ENCODE measurements at regions not wholly inside any gene's neighbourhood (a gene's known extent, or its start where the extent isn't known, plus 50 kb on each side); places are given as distances from the start of the nearest gene placed in this dataset.

DNA sequence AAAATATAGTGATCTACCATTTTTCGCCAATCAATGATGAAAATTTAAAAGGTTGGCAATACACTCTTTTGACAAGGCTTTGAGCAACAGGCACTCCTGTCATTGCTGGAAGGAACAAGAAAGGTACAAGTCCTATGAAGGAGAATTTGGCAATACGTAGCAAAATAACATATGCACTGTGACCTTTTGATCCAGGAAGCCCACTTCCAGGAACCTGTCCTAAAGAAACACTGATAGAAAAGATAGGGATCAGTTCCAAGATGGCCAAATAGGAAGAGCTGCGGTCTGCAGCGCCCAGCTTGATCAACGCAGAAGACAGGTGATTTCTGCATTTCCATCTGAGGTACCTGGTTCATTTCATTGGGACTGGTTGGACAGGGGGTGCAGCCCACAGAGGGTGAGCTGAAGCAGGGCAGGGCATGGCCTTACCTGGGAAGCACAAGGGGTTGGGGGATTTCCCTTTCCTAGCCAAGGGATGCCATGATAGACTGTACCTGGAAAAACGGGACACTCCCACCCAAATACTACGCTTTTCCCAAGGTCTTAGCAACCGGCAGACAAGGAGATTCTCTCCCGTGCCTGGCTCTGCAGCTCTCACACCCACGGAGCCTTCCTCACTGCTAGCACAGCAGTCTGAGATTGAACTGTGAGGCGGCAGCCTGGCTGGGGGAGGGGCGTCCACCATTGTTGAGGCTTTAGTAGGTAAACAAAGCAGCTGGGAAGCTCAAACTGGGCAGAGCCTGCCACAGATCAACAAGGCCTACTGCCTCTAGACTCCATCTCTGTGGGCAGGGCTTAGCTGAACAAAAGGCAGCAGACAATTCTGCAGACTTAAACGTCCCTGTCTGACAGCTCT is 69.7 kb upstream of the GALNT18 start:
- no peaks in the 10 kb centered on the region for H3K9me3 ChIP-seq (ENCODE audit: insufficient read depth, low read depth, low read length)
- H3K9me3 Mint-ChIP-seq (ENCODE audit: unreplicated experiment), result peaks cover 8% of the 10 kb centered on the region
- no peaks in the 10 kb centered on the region for H3K27me3 ChIP-seq (ENCODE audit: insufficient read depth, low read length)
- TF ChIP-seq EZH2 (IDR thresholded peaks at IDR 0.05; ENCODE audit: insufficient read depth, low read length), result no peak
- TF ChIP-seq, protein P1, sequence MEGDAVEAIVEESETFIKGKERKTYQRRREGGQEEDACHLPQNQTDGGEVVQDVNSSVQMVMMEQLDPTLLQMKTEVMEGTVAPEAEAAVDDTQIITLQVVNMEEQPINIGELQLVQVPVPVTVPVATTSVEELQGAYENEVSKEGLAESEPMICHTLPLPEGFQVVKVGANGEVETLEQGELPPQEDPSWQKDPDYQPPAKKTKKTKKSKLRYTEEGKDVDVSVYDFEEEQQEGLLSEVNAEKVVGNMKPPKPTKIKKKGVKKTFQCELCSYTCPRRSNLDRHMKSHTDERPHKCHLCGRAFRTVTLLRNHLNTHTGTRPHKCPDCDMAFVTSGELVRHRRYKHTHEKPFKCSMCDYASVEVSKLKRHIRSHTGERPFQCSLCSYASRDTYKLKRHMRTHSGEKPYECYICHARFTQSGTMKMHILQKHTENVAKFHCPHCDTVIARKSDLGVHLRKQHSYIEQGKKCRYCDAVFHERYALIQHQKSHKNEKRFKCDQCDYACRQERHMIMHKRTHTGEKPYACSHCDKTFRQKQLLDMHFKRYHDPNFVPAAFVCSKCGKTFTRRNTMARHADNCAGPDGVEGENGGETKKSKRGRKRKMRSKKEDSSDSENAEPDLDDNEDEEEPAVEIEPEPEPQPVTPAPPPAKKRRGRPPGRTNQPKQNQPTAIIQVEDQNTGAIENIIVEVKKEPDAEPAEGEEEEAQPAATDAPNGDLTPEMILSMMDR (IDR thresholded peaks at IDR 0.05; ENCODE audit: insufficient read depth, low read depth, low read length), result no peak
- no peak overlapping the region for H3K27ac ChIP-seq (ENCODE audit: low read depth, low read length)
- no peaks in the 10 kb centered on the region for H3K4me1 Mint-ChIP-seq (ENCODE audit: low read depth, unreplicated experiment)
- no peak overlapping the region for H3K4me3 Mint-ChIP-seq (ENCODE audit: unreplicated experiment)
- H3K9ac ChIP-seq (ENCODE audit: low read length), result no peak overlapping the region
- peaks cover 7% of the 10 kb centered on the region for H3K27me3 Mint-ChIP-seq (ENCODE audit: low read depth, unreplicated experiment)
- no peaks in the 10 kb centered on the region for H3K4me1 ChIP-seq (ENCODE audit: insufficient read depth, low read length)
- DNase-seq (ENCODE audit: low read depth) (no peak), FAIRE-seq (no peak)
- H3K79me2 ChIP-seq (ENCODE audit: insufficient read depth, low read length), result no peaks in the 10 kb centered on the region
- H3K27ac Mint-ChIP-seq (ENCODE audit: unreplicated experiment), result no peak overlapping the region
- H3K4me2 ChIP-seq (ENCODE audit: low read length), result no peak overlapping the region
- no peak overlapping the region for H2AFZ ChIP-seq (ENCODE audit: low read depth, low read length)
- no peaks in the 10 kb centered on the region for H3K36me3 ChIP-seq (ENCODE audit: insufficient read depth, low read length)
- no peaks in the 10 kb centered on the region for H3K36me3 Mint-ChIP-seq (ENCODE audit: low read depth, unreplicated experiment)
- H4K20me1 ChIP-seq (ENCODE audit: insufficient read depth, low read length), result no peaks in the 10 kb centered on the region
- H3K4me3 ChIP-seq (ENCODE audit: insufficient read depth, low read depth, low read length), result no peak overlapping the region

DNA sequence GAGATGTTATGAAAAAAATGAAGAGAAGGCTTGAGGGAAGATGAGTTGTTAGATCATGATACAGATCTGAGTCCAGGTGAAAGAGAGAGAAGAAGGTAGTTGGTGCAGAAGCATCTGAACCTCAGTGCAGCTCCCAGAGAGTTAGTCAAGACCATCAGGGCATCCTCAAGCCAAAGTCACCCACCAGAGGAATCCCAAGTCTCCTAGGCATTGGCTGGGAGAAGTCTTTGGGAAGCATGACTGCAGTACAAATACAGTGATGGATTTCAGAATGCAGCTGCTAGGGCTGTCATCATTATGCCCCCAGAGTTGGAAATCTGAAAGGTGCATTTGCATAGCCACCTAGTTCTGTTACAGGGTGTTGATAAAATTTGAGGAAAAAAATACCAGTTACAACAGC is 59.7 kb upstream of the GALNT18 start:
- H3K79me2 ChIP-seq (ENCODE audit: insufficient read depth, low read length), result no peaks in the 10 kb centered on the region
- Mint-ChIP-seq H3K4me1 (ENCODE audit: low read depth, unreplicated experiment) (no peaks in the 10 kb centered on the region), H3K27ac (ENCODE audit: unreplicated experiment) (no peak overlapping the region), H3K36me3 (ENCODE audit: low read depth, unreplicated experiment) (no peaks in the 10 kb centered on the region), H3K4me3 (ENCODE audit: unreplicated experiment) (no peak overlapping the region), H3K9me3 (ENCODE audit: unreplicated experiment) (peaks cover 3% of the 10 kb centered on the region), H3K27me3 (ENCODE audit: low read depth, unreplicated experiment) (peaks cover 7% of the 10 kb centered on the region)
- H3K27ac ChIP-seq (ENCODE audit: low read depth, low read length), result no peak overlapping the region
- TF ChIP-seq, protein P1 (IDR thresholded peaks at IDR 0.05; ENCODE audit: insufficient read depth, low read depth, low read length), result no peak
- no peak for TF ChIP-seq EZH2 (IDR thresholded peaks at IDR 0.05; ENCODE audit: insufficient read depth, low read length)
- H3K9me3 ChIP-seq (ENCODE audit: insufficient read depth, low read depth, low read length), result no peaks in the 10 kb centered on the region
- H3K27me3 ChIP-seq (ENCODE audit: insufficient read depth, low read length), result peaks cover 7% of the 10 kb centered on the region
- H3K9ac ChIP-seq (ENCODE audit: low read length), result no peak overlapping the region
- DNase-seq (ENCODE audit: low read depth) (no peak), FAIRE-seq (no peak)
- no peak overlapping the region for H3K4me3 ChIP-seq (ENCODE audit: insufficient read depth, low read depth, low read length)
- no peaks in the 10 kb centered on the region for H3K4me1 ChIP-seq (ENCODE audit: insufficient read depth, low read length)
- no peak overlapping the region for H2AFZ ChIP-seq (ENCODE audit: low read depth, low read length)
- no peak overlapping the region for H3K4me2 ChIP-seq (ENCODE audit: low read length)
- no peaks in the 10 kb centered on the region for H4K20me1 ChIP-seq (ENCODE audit: insufficient read depth, low read length)
- H3K36me3 ChIP-seq (ENCODE audit: insufficient read depth, low read length), result no peaks in the 10 kb centered on the region
